ENCODE measurements at regions not wholly inside any gene's neighbourhood (a gene's known extent, or its start where the extent isn't known, plus 50 kb on each side); places are given as distances from the start of the nearest gene placed in this dataset.
"Not testable (repeated sequence)": the region's sequence is repeated elsewhere in the genome, so short reads cannot be mapped to it uniquely, and the experiment has no call there.

DNA sequence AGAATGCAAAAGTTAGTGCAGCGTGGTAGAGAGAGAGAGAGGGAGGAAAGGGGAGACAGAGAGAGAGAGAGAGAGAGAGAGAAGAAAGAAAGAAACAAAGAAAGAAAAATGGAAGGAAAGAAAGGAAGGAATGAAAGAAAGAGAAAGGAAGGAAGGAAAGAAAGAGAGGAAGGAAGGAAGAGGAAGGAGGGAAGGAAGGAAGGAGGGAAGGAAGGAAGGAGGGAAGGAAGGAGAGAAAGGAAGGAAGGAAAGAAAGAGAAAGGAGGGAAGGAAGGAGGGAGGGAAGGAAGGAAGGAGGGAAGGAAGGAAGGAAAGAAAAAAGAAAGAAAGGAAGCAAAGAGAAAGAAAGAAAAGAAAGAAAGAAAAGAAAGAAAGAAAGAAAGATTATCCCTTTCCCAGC, 209.8 kb upstream of the MYO3A start:
- no peak for DNase-seq

DNA sequence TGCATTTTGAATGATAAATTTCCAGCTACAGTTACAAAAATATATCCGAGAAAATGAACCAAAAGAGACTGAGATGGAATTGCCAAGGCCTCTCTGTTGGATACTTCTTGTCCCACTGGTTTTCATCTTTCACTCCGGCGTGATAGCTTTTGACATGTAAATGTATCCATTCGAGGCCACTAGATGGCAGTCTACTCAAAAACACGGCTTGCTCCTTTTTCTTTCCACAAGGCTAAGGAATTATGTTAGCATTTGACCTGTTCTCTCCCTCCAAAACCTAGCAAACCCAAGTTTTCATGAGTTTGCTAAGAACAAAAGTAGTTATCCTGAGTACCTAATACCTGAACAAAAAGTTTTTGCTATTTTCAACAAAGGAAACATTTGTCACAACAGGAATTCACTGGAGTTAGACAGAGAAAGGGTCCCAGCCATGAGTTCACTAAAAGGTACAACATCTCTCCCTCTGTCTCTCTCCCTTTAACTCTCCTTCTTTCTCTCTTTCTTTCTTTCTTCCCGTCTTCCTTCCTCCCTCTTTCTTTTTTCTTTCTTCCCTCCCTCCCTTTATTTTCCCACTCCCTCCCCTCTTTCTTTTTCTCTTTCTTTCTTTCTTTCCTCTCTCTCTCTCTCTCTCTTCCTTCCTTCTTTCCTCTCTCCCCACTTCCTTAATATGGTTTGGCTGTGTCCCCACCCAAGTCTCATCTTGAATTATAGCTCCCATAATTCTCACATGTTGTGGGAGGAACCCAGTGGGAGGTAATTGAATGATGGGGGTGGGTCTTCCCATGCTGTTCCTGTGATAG, 207.9 kb upstream of the MYO3A start:
- no peak for DNase-seq

DNA sequence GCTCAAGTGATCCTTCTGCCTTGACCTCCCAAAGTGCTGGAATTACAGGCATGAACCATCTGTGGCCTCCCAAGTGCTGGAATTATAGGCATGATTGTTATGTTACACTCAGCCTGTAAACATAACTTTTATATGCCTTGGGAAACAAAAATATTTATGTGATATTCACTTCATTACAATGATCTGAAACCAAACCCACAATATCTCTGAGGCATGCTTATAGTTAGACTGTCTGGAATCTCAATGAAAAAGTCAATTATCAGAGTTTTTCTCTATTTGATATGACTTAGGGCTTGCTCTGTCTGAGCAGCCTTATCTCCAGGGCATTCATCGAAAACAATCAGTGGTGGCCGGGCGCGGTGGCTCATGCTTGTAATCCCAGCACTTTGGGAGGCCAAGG, 195.3 kb upstream of the MYO3A start:
- DNase-seq = no peak

DNA sequence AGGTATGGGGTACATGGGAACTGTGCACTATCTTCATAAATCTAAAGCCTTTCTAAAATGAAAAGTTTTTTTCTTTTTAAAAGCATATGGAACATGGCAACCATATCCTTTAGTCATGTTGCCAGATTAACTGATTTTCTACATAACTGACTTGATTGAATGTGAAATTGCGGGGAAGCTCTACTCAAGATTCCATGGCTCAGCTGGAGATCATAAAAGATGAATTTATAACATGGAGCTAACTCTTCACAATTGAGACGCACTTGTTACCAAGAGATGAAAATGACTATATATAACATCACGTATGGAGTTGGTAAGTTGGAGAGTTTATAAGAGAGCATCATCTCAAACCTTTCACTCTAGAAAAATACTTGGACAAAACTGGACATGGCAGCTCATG, 190.2 kb upstream of the MYO3A start:
- DNase-seq = no peak

DNA sequence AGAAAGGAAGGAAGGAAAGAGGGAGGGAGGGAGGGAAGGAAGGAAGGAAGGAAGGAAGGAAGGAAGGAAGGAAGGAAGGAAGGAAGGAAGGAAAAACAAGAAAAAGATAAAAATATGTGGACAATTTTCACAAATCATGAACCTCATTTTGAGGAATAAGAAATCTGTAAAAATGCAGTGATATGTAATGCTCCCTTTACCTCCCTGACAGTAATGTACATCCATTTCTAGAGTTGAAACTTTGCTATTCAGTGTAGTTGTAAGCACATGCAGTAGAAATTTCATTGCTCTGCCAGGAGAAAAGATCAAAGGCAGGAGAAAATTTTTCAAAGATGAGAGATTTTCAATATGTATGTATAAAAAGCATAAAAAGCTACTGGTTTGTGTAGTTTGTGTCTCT, 189.5 kb upstream of the MYO3A start:
- DNase-seq = no peak

DNA sequence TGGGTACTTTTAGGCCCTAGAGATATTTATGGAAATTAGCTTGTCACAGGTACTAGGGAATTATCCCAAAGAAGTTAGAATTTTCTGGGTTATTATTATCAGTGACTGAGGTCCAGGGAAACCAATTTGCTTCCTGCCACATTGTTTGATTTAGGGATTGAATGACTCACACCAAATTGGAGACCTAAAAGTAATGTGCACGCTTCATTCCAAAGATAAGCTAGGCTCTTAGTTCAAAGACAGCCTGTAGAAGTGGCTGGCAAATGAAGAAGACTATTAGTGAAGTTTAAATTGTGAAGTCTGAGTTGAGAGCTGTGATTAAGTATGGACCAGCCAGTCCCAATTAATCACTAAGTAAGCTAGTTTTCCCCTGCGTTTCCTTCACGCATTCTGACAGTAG, 188.1 kb upstream of the MYO3A start:
- DNase-seq = no peak

DNA sequence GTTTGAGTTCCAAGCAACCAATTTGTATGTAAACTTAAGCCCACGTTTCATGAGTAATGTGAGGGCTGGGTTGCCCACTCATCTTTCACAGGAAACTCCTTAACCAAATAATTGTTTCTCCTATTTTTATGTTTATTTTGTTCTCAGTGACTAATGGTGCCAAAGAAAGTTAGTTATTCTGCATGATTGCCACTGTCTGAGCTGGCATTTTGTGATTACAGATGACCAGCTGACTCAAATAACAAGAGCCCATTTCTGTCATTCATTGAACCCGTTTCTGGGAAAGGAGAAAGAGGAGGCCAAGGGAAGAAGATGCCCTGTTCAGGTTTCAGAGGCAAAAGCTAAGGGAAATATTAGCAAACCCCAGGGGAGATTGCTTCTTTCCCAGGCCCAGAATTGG, 186.9 kb upstream of the MYO3A start:
- no peak for DNase-seq

DNA sequence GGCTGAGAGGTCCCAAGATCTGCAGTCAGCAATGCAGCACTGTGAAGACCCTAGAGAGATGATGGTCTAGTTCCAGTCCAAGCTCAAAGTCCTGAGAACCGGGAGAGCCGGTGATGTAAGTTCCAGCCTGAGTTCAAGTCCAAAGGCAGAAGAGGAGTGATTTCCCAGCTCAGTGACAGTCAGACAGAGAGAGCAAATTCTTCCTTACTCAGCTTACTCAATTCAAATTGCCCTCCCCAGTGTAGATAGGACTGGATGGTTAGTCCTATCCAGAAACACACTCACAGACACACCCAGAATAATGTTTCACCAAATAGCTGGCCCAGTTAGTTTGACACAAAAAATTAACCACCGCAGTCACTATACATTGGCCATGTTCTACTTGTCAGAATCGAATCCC, 185.5 kb upstream of the MYO3A start:
- DNase-seq = no peak

DNA sequence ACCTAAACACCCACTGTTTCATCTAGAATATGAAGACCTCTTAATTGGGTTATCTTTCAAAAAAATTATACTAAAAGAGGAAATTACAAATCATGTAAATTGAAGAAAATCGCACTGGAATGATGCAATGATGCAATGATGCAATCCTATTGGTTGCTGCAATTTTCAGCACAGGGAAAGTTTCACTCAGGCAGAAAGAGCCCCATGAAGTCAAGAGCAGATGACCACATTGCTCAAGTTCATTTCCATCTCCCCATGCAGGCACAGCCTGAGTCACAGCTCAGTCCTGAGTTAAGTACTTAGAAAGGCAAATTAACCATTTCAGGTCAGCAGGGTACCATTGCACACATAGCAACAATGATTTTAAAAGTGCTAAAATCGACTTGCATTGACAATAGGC, 180.3 kb upstream of the MYO3A start:
- DNase-seq = no peak

DNA sequence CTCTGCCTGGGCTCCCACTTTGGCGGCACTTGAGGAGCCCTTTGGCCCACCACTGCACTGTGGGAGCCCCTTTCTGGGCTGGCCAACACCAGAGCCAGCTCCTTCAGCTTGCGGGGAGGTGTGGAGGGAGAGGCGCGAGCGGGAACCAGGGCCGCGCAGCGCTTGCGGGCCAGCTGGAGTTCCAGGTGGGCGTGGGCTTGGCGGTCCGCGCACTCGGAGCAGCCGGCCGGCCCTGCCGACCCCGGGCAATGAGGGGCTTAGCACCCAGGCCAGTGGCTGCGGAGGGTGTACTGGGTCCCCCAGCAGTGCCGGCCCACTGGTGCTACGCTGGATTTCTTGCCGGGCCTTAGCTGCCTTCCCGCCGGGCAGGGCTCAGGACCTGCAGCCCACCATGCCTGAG, 178.2 kb upstream of the MYO3A start:
- DNase-seq = not testable (repeated sequence)

DNA sequence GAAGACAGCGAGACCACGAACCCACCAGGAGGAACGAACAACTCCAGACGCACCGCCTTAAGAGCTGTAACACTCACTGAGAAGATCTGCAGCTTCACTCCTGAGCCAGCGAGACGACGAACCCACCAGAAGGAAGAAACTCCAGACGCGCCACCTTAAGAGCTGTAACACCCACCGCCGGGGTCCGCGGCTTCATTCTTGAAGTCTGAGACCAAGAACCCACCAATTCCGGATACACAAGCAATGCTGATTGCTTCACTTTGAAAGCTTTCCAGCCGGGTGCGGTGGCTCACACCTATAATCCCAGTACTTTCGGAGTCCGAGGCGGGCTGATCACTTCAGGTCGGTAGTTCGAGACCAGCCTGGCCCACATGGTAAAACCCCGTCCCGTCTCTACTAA, 177.2 kb upstream of the MYO3A start:
- DNase-seq = no peak

DNA sequence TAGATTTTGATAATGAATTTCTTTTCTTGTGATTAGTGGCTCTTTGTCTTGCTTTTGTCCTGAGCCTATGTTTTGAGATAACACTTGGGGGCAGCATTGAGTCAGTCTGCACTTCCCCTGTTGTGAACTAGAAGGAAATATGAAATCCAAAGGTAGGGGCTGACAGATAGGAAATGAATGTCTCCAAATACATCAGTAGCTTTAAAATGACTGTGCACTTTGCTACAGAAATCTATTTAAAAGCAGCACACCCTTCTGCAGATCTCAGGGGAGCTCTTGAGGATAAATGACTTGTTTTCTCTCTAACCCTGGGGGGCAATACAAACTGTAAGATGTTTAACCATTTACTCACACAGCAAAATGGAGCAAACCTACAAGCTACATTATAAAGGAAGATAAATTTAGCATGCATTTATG, 176.0 kb upstream of the MYO3A start:
- no peak for DNase-seq

DNA sequence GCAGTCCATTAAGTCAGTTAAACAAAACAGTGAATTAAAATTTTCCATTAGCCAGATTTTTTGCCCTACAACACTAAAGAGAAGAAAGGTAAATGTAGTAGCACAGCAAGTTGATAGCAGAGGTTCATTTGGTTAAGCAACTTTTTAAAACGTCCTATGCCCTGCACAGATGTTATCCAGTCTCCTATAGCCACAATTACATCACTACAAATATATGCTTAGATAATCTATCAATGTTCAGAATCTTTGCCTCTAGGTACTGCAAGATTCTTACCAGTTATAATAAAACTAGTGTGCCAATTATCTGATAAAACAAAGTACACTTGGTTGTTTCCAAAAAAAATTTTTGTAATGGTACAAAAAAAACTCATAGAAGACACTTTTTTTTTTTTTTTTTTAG, 175.5 kb upstream of the MYO3A start:
- no peak for DNase-seq

DNA sequence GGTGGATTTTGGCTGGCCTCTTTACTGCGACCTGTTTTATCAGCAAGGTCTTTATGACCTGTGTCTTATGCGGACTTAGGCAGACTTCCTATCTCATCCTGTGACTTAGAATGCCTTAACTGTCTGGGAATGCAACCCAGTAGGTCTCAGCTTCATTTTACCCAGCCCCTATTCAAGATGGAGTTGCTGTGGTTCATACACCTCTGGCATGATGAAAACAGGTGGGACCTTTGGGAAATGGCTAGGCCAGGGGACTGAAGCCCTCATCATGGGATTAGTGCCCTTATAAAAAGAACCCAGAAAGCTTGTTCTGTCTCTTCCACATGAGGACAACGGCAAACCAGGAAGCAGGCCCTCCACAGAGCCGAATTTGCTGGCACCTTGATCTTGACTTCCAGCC, 172.1 kb upstream of the MYO3A start:
- no peak for DNase-seq

DNA sequence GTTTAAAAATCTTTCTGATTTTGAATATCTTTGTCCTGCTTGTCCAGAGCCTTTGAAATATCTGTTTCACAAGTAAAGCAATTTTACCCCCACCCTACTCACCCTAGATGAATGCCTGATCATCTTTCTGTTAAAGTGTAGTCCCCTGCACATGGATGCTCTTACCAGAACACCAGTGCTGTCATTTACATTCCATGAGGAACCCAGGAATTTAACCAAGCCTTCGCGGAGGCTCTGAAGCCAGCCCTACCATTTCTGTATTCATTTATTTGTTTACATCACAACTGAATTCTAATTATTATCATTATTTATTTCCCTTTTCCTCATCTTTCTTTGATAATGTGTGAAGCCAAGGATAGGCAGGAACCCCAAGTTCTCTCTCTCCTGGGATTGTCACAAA, 167.8 kb upstream of the MYO3A start:
- no peak for DNase-seq

DNA sequence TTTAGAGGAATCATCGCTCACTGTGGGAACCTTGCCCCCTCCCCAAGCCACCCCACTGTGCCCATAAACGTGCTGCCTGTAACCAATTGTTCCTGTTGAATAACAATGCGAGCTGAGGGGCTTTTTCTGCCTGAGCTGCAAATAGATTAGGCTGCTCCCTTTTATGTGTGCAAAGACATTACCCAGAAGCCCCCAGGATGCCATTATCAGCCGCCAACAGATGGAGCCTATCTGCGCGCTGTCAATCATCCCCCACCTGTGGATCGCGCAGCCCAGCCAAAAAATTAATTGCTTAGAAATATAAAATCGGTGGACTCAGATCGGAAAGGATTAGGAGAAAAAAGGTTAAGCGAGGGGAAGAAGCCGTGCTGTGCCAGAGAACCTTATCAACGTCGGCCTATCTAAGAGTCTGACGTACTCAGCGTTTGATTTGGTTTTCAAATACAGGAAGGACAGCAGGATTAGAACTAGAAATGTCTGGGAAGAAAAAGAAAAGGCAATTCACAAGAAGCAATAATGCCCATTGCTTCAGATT, 167.3 kb upstream of the MYO3A start:
- no peak for DNase-seq

DNA sequence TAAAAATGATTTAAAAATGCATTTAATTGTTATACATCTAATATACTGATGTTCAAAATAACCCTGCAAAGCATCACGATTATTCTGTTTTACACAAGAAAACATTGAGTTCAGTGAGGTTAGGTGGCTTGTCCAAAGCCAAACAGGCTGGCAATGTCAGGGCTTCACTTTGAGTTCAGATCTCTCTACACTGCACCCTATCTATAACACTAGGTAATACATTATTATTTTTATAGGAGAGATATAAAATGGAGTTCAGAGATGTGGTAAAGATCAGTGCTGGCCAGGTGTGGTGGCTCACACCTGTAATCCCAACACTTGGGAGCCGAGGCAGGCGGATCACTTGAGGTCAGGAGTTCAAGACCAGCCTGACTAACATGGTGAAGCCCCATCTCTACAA, 165.9 kb upstream of the MYO3A start:
- no peak for DNase-seq

DNA sequence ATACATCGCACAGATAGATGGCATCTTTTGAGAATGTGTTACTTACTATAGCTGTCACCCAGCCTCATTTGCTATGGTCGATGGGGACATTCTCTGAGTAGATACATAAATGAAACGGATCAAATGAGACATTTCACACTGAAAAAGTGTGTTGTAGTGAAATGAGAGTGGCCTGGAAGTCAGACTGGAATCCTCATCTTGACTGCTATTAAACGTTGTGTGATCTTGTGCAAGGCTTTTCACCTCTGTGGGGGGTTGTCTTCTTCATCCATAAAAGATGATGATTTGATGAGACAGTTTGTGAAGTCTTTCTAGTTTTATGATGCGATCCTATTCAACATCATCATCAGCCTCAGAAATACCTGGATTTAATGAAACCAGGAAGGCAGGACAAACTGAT, 155.4 kb upstream of the MYO3A start:
- DNase-seq = no peak

DNA sequence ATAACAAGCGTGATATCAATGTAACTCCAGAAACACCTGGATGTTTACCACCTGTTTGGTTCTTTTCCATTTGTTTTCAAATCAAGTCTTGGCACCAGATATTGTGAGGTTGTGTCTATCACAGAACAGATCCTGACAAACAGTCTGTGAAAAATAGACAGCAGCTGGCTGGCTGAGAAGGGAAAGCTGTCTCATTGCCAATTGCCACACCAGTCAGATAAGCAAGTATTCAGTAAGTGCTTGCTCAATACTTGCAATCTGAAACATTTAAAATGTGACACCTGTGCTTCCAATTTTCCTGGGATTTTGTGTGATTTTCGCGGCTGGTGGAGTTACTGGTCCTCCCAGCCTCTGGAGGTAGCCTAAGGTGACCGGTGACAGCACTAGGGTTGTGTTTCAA, 147.9 kb upstream of the MYO3A start:
- no peak for DNase-seq

DNA sequence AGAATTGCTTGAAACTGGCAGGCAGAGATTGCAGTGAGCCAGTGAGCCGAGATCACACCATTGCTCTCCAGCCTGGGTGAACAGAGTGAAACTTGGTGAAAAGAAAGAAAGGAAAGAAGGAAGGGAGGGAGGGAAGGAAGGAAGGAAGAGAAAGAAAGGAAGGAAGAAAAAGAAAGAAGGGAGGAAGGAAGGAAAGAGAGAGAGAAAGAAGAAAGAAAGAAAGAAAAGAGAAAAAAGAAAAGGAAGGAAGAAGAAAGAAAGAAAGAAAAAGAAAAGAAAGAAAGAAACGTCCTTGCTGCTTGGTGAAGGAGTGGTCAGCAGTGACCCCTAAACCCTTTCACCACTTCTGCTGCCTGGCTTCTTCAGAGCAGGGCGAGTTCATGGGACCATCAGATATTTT, 147.1 kb upstream of the MYO3A start:
- no peak for DNase-seq

DNA sequence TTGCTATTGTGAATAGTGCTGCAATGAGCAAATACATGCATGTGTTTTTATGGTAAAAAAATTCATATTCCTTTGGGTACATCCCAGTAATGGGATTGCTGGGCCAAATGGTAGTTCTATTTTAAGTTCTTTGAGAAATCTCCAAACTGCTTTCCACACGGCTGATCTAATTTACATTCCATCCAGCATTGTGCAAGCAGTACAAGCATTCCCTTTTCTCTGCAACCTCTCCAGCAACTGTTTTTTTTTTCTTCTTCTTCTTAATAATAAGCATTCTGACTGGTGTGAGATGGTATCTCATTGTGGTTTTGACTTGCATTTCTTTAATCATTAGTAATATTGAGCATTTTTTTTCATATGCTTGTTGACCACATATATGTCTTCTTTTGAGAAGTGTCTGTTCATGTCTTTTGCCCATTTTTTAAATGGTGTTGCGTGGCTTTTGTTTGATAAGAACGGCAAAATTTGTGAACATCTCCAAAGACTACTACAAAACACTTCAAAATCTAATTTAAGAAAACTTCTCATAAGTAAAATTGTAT, 136.1 kb upstream of the MYO3A start:
- no peak for DNase-seq

DNA sequence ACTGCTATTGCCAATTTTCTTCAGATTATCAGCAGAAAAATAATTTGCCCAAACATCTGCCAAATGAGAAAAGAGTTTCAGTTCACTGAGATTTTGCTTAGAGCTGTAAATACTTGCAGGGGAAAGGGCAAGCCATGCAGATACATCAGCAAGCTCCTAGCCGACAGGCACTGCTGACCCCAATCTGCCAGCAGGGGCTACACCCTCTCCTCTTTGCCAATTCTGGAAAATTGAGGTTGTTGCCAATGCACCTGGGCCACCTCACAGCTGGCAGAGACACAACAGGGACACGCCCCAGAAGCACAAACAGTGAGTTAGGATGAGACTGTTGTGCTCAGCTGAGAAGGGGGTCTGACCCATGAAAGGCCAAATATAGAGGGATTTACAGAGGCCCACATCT, 129.5 kb upstream of the MYO3A start:
- DNase-seq = no peak

DNA sequence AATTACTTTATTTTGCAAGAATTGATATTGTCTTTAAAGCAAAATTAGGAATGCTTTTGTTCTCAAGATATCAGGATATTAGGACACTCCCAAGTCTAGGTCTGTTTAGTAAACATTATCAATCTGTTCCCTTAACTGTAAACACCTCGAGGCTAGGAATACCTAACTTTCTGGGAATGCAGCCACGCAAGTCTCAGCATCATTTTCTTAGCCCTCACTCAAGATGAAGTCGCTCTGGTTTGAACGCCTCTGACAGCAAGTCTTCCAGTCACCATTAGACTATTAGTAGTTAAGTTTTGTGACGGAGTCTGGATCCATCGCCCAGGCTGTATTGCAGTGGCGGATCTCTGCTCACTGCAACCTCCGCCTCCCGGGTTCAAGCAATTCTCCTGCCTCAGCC, 128.0 kb upstream of the MYO3A start:
- DNase-seq = no peak

DNA sequence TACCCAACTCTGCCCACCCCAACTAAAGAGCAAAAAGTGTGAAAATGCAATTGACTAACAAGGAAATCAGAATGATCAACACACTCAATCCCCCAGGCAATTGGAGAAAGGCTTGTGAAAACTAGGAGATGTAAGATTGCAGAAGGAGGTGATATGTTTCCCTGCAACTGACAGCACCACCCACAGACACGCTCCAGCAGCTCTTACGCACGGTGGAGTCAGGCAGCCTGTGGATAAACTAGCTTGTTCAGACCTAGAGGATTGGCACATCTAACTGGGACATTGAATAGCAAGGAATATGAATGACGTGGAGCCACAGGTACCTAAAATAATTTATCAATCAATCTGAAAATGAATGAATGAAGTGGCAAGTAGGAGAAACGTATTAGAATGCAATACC, 125.7 kb upstream of the MYO3A start:
- no peak for DNase-seq

All from stimulated activated CD4-positive, alpha-beta T cell treated with anti-CD3 and anti-CD28 coated beads, Interleukin-4, amount 100 ng/mL, for 4 hours (primary cell).